ENCODE measurements at regions not wholly inside any gene's neighbourhood (a gene's known extent, or its start where the extent isn't known, plus 50 kb on each side); places are given as distances from the start of the nearest gene placed in this dataset.

DNA sequence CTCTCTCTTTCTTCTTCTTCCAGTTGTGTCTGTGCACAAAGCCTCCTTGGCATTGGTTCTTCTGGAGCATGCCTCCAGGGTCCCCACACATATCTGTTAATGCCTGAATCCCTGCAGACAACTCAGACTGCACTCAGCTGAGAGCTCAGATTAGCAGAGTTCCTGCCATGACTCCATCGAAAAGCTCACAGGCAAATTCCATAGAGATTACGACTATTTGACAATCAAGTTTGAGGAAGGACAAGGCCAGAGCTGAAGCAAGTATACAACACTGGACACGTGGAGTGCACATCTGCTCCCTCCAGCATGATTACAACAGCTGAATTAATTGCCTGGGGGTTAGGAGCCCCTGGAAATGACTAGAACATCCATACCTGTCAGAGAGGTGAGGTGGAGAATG lies 190.7 kb downstream of the INSIG2 start:
- H3K9me3 ChIP-seq (ENCODE audit: low read depth, low read length, poor library complexity, severe bottlenecking) = no peaks in the 10 kb centered on the region

DNA sequence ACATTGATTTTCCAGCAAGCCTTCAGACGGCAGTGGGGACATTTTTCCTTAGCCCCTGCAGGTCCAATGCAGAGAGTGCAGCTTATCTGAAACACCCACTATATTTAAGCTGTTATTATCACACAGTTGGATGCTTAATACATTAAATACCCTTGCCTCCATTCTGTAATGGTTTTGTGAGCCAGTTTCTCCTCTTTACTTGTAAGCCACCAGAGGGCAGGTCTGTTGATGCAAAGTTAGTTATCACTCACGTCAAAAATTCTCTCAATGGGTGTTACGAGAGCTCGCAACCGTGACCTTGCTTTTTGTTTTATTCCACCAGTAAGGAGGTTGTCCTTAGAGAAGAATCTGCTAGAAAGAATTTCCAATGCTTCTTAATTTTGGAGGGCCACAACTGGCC lies 189.8 kb downstream of the INSIG2 start:
- Histone ChIP-seq H3K4me3 (ENCODE audit: low read depth, low read length, poor library complexity, severe bottlenecking) (no peak overlapping the region), H3K27ac (ENCODE audit: low read depth, low read length, poor library complexity, severe bottlenecking) (no peak overlapping the region), H3K9me3 (ENCODE audit: low read depth, low read length, poor library complexity, severe bottlenecking) (no peaks in the 10 kb centered on the region), H3K4me1 (ENCODE audit: insufficient read depth, low read length, poor library complexity, severe bottlenecking) (no peaks in the 10 kb centered on the region), H3K27me3 (replicated peaks; ENCODE audit: insufficient read depth, low read depth, low read length, poor library complexity) (peaks cover 5% of the 10 kb centered on the region), H3K36me3 (ENCODE audit: insufficient read depth, low read length, poor library complexity, severe bottlenecking) (no peaks in the 10 kb centered on the region)
- TF ChIP-seq, protein P1, sequence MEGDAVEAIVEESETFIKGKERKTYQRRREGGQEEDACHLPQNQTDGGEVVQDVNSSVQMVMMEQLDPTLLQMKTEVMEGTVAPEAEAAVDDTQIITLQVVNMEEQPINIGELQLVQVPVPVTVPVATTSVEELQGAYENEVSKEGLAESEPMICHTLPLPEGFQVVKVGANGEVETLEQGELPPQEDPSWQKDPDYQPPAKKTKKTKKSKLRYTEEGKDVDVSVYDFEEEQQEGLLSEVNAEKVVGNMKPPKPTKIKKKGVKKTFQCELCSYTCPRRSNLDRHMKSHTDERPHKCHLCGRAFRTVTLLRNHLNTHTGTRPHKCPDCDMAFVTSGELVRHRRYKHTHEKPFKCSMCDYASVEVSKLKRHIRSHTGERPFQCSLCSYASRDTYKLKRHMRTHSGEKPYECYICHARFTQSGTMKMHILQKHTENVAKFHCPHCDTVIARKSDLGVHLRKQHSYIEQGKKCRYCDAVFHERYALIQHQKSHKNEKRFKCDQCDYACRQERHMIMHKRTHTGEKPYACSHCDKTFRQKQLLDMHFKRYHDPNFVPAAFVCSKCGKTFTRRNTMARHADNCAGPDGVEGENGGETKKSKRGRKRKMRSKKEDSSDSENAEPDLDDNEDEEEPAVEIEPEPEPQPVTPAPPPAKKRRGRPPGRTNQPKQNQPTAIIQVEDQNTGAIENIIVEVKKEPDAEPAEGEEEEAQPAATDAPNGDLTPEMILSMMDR (conservative IDR thresholded peaks at IDR 0.05; ENCODE audit: low read depth, low read length) = no peak
- TF ChIP-seq EZH2 (IDR thresholded peaks at IDR 0.05; ENCODE audit: borderline replicate concordance, low read depth, low read length, poor library complexity, severe bottlenecking) = no peak
- no peak for DNase-seq (ENCODE audit: low spot score)
- BruUV-seq (replicated peaks) = no TSS peak
- CTCF ChIA-PET = no interaction called here
- intact Hi-C loops (cut with micrococcal nuclease; ENCODE audit: unreplicated experiment) = no loop called here
- POLR2A ChIA-PET (ENCODE audit: low non-redundant PET) = no interaction called here

More for the DNA sequence above, 190.7 kb downstream of the INSIG2 start:
- no peaks in the 10 kb centered on the region for H3K4me1 ChIP-seq (ENCODE audit: insufficient read depth, low read length, poor library complexity, severe bottlenecking)
- no TSS peak for BruUV-seq (replicated peaks)
- ChIA-PET CTCF (no interaction called here), POLR2A (ENCODE audit: low non-redundant PET) (no interaction called here)
- peaks cover 5% of the 10 kb centered on the region for H3K27me3 ChIP-seq (replicated peaks; ENCODE audit: insufficient read depth, low read depth, low read length, poor library complexity)
- TF ChIP-seq, protein P1 (conservative IDR thresholded peaks at IDR 0.05; ENCODE audit: low read depth, low read length) = no peak
- DNase-seq (ENCODE audit: low spot score) = no peak
- intact Hi-C loops (cut with micrococcal nuclease; ENCODE audit: unreplicated experiment) = no loop called here
- H3K36me3 ChIP-seq (ENCODE audit: insufficient read depth, low read length, poor library complexity, severe bottlenecking) = no peaks in the 10 kb centered on the region
- no peak overlapping the region for H3K4me3 ChIP-seq (ENCODE audit: low read depth, low read length, poor library complexity, severe bottlenecking)
- no peak overlapping the region for H3K27ac ChIP-seq (ENCODE audit: low read depth, low read length, poor library complexity, severe bottlenecking)

DNA sequence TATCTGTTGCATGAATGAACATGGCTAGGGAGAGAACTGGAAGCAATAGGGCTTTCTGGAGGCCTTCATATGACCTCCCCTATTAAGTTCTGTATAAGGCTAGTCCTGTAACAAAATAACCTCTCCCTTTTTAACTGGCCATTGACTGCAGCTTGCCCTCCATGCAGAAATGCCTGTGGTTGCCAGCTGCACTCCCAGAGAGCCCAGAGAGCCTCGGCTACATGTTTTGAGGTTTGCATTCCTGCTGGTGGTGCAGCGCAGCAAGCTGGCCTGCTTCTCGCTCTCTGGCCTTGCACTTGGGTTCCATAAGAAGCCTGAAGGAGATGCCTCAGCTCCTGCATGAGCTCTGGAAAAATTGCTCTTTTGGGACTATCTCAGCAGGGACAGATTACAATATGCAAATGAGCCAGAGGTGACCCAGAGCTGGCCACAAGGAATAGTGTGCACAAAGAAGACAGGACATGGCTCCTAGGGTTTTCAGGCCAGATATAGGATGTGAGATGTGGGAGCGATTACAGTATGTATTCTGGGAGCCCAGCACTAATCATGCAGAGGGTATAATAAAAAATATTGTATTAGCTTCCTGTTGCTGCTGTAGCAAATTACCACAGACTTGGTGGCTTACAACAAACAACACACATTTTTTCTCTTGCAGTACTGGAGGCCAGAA lies 186.7 kb downstream of the INSIG2 start:
- no peak for TF ChIP-seq EZH2 (IDR thresholded peaks at IDR 0.05; ENCODE audit: borderline replicate concordance, low read depth, low read length, poor library complexity, severe bottlenecking)
- TF ChIP-seq, protein P1 (conservative IDR thresholded peaks at IDR 0.05; ENCODE audit: low read depth, low read length) = no peak
- no peaks in the 10 kb centered on the region for H3K9me3 ChIP-seq (ENCODE audit: low read depth, low read length, poor library complexity, severe bottlenecking)
- POLR2A ChIA-PET (ENCODE audit: low non-redundant PET) = no interaction called here
- intact Hi-C loops (cut with micrococcal nuclease; ENCODE audit: unreplicated experiment) = no loop called here
- no TSS peak for BruUV-seq (replicated peaks)
- no peaks in the 10 kb centered on the region for H3K36me3 ChIP-seq (ENCODE audit: insufficient read depth, low read length, poor library complexity, severe bottlenecking)
- CTCF ChIA-PET = no interaction called here
- no peak overlapping the region for H3K4me3 ChIP-seq (ENCODE audit: low read depth, low read length, poor library complexity, severe bottlenecking)
- no peak for DNase-seq (ENCODE audit: low spot score)
- H3K27ac ChIP-seq (ENCODE audit: low read depth, low read length, poor library complexity, severe bottlenecking) = no peak overlapping the region
- H3K27me3 ChIP-seq (replicated peaks; ENCODE audit: insufficient read depth, low read depth, low read length, poor library complexity) = peaks cover 3% of the 10 kb centered on the region
- H3K4me1 ChIP-seq (ENCODE audit: insufficient read depth, low read length, poor library complexity, severe bottlenecking) = no peaks in the 10 kb centered on the region

Data from A673 (cell line).